T-cell (primary cell): ENCODE measurements at regions not wholly inside any gene's neighbourhood (a gene's known extent, or its start where the extent isn't known, plus 50 kb on each side); places are given as distances from the start of the nearest gene placed in this dataset.

Experiments used
- ATAC-seq, 4 experiments: fragments of 200-7000 bp in 3 of 4; fragments of 150-1000 bp in 1 of 4; cut with Tn5 transposase; replicated peaks in 1 of 4; 1 replicate in 3 of 4; 2 replicates in 1 of 4; pipeline ENCODE4 v1.10.0; 2021; ENCODE audit warnings: moderate library complexity in 3 of 4, mild to moderate bottlenecking in 2 of 4, moderate number of reproducible peaks in 1 of 4
- CTCF ChIA-PET, 2 donors: fragments of 300-600 bp; sonication (Branson Sonifier 250); formaldehyde crosslinking; loops; one replicate each; lab custom pipeline; 2022; ENCODE audit warnings: antibody characterized with exemption in 2 of 2; lab: Charles Lee
- POLR2A ChIA-PET, 2 donors: fragments of 300-600 bp; sonication (Branson Sonifier 250); formaldehyde crosslinking; loops; one replicate each; lab custom pipeline; 2022; ENCODE audit warnings: antibody characterized with exemption in 2 of 2; lab: Charles Lee
- DNase-seq, 35 experiments: peaks; one replicate each; pipeline versions ENCODE4 v3.0.0 to v3.0.0-alpha.2; 2013 to 2023
- H3K27ac ChIP-seq: one replicate; pipeline ENCODE4 v1.5.1; 2013; ENCODE audit warnings: low read length
- H3K27me3 ChIP-seq, 2 experiments: replicated peaks in 1 of 2; 1 replicate in 1 of 2; 2 replicates in 1 of 2; pipeline versions ENCODE4 v1.6.1 to v1.7.0; 2013; ENCODE audit warnings: low read length in 1 of 2, mixed read lengths in 1 of 2; ENCODE audit not compliant: control insufficient read depth in 2 of 2, insufficient read depth in 2 of 2; ENCODE audit errors: extremely low read depth in 1 of 2
- H3K36me3 ChIP-seq, 2 donors: 1 replicate in 1 of 2; 2 replicates in 1 of 2; pipeline versions ENCODE4 v1.6.1 to v1.7.0; 2013; ENCODE audit warnings: low read length in 1 of 2; ENCODE audit not compliant: control insufficient read depth in 2 of 2, insufficient read depth in 1 of 2; ENCODE audit errors: extremely low read depth in 1 of 2
- H3K4me1 ChIP-seq, 2 experiments: 1 replicate in 1 of 2; 2 replicates in 1 of 2; pipeline versions ENCODE4 v1.6.1 to v1.7.0; 2013; ENCODE audit warnings: low read length in 2 of 2, mixed read lengths in 1 of 2; ENCODE audit not compliant: insufficient read depth in 2 of 2, control insufficient read depth in 1 of 2; ENCODE audit errors: extremely low read depth in 1 of 2
- H3K4me3 ChIP-seq, 2 donors: 1 replicate in 1 of 2; 2 replicates in 1 of 2; pipeline versions ENCODE4 v1.5.1 to v1.7.0; 2013; ENCODE audit warnings: mild to moderate bottlenecking in 2 of 2, low read length in 1 of 2, moderate library complexity in 1 of 2; ENCODE audit not compliant: control insufficient read depth in 1 of 2; ENCODE audit errors: extremely low read depth in 1 of 2
- H3K9me3 ChIP-seq: 2 replicates; pipeline ENCODE4 v1.7.0; 2013
- H3K27ac Mint-ChIP-seq, 2 donors: one replicate each; pipeline ENCODE4 v1.8.0; 2020 to 2021; ENCODE audit warnings: mild to moderate bottlenecking in 2 of 2, mixed read lengths in 2 of 2
- H3K27me3 Mint-ChIP-seq, 2 donors: one replicate each; pipeline ENCODE4 v1.8.0; 2021 to 2022; ENCODE audit warnings: mixed read lengths in 2 of 2
- H3K36me3 Mint-ChIP-seq: one replicate; pipeline ENCODE4 v1.8.0; 2021; ENCODE audit warnings: mixed read lengths
- H3K4me1 Mint-ChIP-seq, 3 donors: one replicate each; pipeline ENCODE4 v1.8.0; 2020 to 2022; ENCODE audit warnings: mixed read lengths in 3 of 3, mild to moderate bottlenecking in 1 of 3
- H3K4me3 Mint-ChIP-seq, 3 donors: one replicate each; pipeline ENCODE4 v1.8.0; 2020 to 2022; ENCODE audit warnings: mild to moderate bottlenecking in 3 of 3, mixed read lengths in 3 of 3, moderate library complexity in 3 of 3
- H3K9me3 Mint-ChIP-seq, 3 donors: one replicate each; pipeline ENCODE4 v1.8.0; 2020 to 2022; ENCODE audit warnings: mixed read lengths in 3 of 3
- WGBS: methylation state at CpG from one replicate; pipeline ENCODE4 v1.1.5; 2013; ENCODE audit warnings: missing lambda C conversion rate; ENCODE audit not compliant: insufficient coverage; 5-methylcytosine and 5-hydroxymethylcytosine counted together

GRCh38 chr6:169069356-169069755 is 184.3 kb downstream of the THBS2 start:
- Mint-ChIP-seq H3K9me3 (peaks cover 0 to 13% (median 3%) of the 10 kb centered on the region in 3 donors), H3K4me1 (no peaks in the 10 kb centered on the region), H3K27ac (no peak overlapping the region), H3K4me3 (no peak overlapping the region), H3K36me3 (no peaks in the 10 kb centered on the region), H3K27me3 (peaks cover 8% of the 10 kb centered on the region in 2 donors)
- H3K4me1 ChIP-seq: no peaks in the 10 kb centered on the region
- no peak overlapping the region for H3K4me3 ChIP-seq
- H3K27ac ChIP-seq: no peak overlapping the region
- DNase-seq (no peak), ATAC-seq (no peak)
- peaks cover 0 to 7% of the 10 kb centered on the region in 2 experiments for H3K27me3 ChIP-seq
- POLR2A ChIA-PET: no interaction called here
- WGBS: 90% methylated on average over 4 of the region's 7 CpGs
- CTCF ChIA-PET: no interaction called here
- H3K9me3 ChIP-seq: no peaks in the 10 kb centered on the region
- H3K36me3 ChIP-seq: no peaks in the 10 kb centered on the region

GRCh38 chr6:169064194-169064593 is 189.5 kb downstream of the THBS2 start:
- ChIA-PET CTCF (no interaction called here), POLR2A (interaction anchor here in 1 of 2 donors (0.5 kb wide), 1 partner anchor 15 kb away, joined by 3 read pairs; no protein-coding TSS in a partner anchor)
- H3K9me3 ChIP-seq: no peaks in the 10 kb centered on the region
- peaks cover 4 to 9% of the 10 kb centered on the region in 2 donors for H3K27me3 Mint-ChIP-seq
- no peaks in the 10 kb centered on the region for H3K4me1 Mint-ChIP-seq
- H3K9me3 Mint-ChIP-seq: peaks cover 3 to 13% (median 9%) of the 10 kb centered on the region in 3 donors
- WGBS: 96% methylated on average over 5 of the region's 7 CpGs
- H3K4me1 ChIP-seq: no peaks in the 10 kb centered on the region
- no peaks in the 10 kb centered on the region for H3K36me3 ChIP-seq
- H3K27me3 ChIP-seq: peaks cover 0 to 10% of the 10 kb centered on the region in 2 experiments
- no peak overlapping the region for H3K27ac Mint-ChIP-seq
- H3K36me3 Mint-ChIP-seq: no peaks in the 10 kb centered on the region
- no peak overlapping the region for H3K27ac ChIP-seq
- H3K4me3 ChIP-seq: no peak overlapping the region
- DNase-seq: no peak
- ATAC-seq: no peak
- no peak overlapping the region for H3K4me3 Mint-ChIP-seq

DNA sequence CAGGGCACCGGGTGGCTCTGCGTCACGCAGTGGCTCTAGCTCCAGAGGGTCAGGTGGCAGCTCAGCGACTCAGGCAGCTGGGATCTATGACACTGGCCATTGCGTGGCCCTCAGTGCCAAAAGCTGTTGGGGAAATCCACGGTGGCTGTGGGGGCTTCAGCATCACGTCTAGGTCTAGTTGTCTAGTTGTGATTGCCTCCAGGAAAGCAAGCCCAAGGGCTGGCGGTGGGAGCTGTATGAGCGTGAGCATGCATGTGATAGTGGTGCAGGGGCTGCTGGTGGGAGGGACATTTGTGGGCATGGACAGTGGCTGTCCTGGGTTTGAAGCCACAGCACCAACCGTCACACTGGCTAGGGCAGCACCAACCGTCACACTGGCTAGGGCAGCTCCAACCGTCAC is 191.4 kb downstream of the THBS2 start:
- WGBS: 92% methylated on average over 12 of the region's 12 CpGs
- Histone ChIP-seq H3K4me1 (no peaks in the 10 kb centered on the region), H3K4me3 (no peak overlapping the region), H3K36me3 (no peaks in the 10 kb centered on the region), H3K27me3 (peaks cover 0 to 10% of the 10 kb centered on the region in 2 experiments), H3K27ac (no peak overlapping the region), H3K9me3 (no peaks in the 10 kb centered on the region)
- no peak overlapping the region for H3K4me3 Mint-ChIP-seq
- peaks cover 3 to 11% (median 9%) of the 10 kb centered on the region in 3 donors for H3K9me3 Mint-ChIP-seq
- ATAC-seq: no peak
- ChIA-PET CTCF (no interaction called here), POLR2A (no interaction called here)
- H3K4me1 Mint-ChIP-seq: no peaks in the 10 kb centered on the region
- H3K36me3 Mint-ChIP-seq: no peaks in the 10 kb centered on the region
- no peak overlapping the region for H3K27ac Mint-ChIP-seq
- DNase-seq: no peak
- H3K27me3 Mint-ChIP-seq: peaks cover 6 to 9% of the 10 kb centered on the region in 2 donors

DNA sequence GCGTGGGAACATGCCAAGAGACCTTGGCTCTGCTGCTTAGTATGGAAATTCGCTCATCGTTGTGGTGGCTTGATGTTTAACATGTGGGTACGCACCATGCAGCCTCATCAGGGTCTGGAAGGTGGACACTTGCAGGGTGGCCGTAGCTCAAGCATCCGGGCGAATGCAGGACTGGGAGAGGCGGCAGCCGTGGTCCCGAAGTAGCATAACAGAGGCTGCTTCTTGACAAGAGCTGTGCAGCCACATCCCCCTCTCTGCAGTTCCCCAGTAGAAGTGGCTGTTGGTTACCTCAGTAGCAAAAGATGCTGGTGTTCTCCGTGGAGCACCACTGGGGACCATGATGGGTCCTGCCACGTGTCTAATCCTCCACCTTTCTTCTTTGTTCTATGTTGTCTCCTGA is 195.0 kb downstream of the THBS2 start:
- Mint-ChIP-seq H3K4me3 (no peak overlapping the region), H3K27me3 (peaks cover 0 to 2% of the 10 kb centered on the region in 2 donors), H3K36me3 (no peaks in the 10 kb centered on the region), H3K9me3 (peaks cover 0 to 15% (median 3%) of the 10 kb centered on the region in 3 donors), H3K4me1 (no peaks in the 10 kb centered on the region), H3K27ac (no peak overlapping the region)
- Histone ChIP-seq H3K4me1 (no peaks in the 10 kb centered on the region), H3K36me3 (no peaks in the 10 kb centered on the region), H3K4me3 (no peak overlapping the region), H3K9me3 (no peaks in the 10 kb centered on the region), H3K27me3 (peaks cover 0 to 10% of the 10 kb centered on the region in 2 experiments), H3K27ac (no peak overlapping the region)
- no peak for ATAC-seq
- POLR2A ChIA-PET: no interaction called here
- CTCF ChIA-PET: no interaction called here
- WGBS: 83% methylated on average over 10 of the region's 12 CpGs
- DNase-seq: no peak

GRCh38 chr6:169052462-169052861 is 201.2 kb downstream of the THBS2 start:
- no peaks in the 10 kb centered on the region for H3K4me1 ChIP-seq
- H3K4me3 ChIP-seq: no peak overlapping the region
- no peaks in the 10 kb centered on the region for H3K27me3 ChIP-seq
- no peak overlapping the region for H3K27ac Mint-ChIP-seq
- ChIA-PET POLR2A (no interaction called here), CTCF (no interaction called here)
- no peaks in the 10 kb centered on the region for H3K4me1 Mint-ChIP-seq
- H3K36me3 ChIP-seq: no peaks in the 10 kb centered on the region
- no peaks in the 10 kb centered on the region for H3K36me3 Mint-ChIP-seq
- DNase-seq (no peak), ATAC-seq (no peak)
- no peaks in the 10 kb centered on the region for H3K9me3 ChIP-seq
- peaks cover 0 to 5% (median 0%) of the 10 kb centered on the region in 3 donors for H3K9me3 Mint-ChIP-seq
- H3K27me3 Mint-ChIP-seq: peaks cover 0 to 17% of the 10 kb centered on the region in 2 donors
- H3K27ac ChIP-seq: no peak overlapping the region
- H3K4me3 Mint-ChIP-seq: no peak overlapping the region

- ATAC-seq: no peak
Observed at GRCh38 chr6:169051371-169051770, 202.3 kb downstream of the THBS2 start.

DNA sequence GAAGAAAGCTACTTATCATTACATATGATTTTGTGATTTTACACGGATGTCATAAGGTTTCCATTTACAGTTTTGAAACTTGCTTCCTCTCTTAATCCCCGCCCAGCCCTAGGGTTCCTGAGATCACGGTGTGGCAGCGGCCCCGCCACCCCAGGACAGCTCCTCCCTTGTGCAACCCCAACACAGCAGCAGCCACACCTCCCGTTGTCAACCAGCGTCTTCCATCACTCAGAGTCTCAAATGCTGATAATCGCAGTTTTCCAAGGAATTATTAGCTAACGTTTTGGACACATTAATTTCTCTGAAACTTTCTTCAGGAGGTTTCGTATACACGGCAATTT is 204.8 kb downstream of the THBS2 start:
- Mint-ChIP-seq H3K27me3 (peaks cover 4 to 17% of the 10 kb centered on the region in 2 donors), H3K4me3 (no peak overlapping the region), H3K36me3 (no peaks in the 10 kb centered on the region), H3K4me1 (no peaks in the 10 kb centered on the region), H3K27ac (no peak overlapping the region), H3K9me3 (no peaks in the 10 kb centered on the region)
- ChIA-PET CTCF (interaction anchor here in 1 of 2 donors (0.6 kb wide), 1 partner anchor 156 kb away, joined by 4 read pairs; no protein-coding TSS in a partner anchor), POLR2A (no interaction called here)
- no peaks in the 10 kb centered on the region for H3K9me3 ChIP-seq
- ATAC-seq (no peak), DNase-seq (no peak)
- no peak overlapping the region for H3K4me3 ChIP-seq
- no peak overlapping the region for H3K27ac ChIP-seq
- peaks cover 0 to 5% of the 10 kb centered on the region in 2 experiments for H3K27me3 ChIP-seq
- WGBS: 100% methylated on average over 3 of the region's 11 CpGs
- H3K36me3 ChIP-seq: no peaks in the 10 kb centered on the region
- H3K4me1 ChIP-seq: no peaks in the 10 kb centered on the region

More at GRCh38 chr6:169051371-169051770, 202.3 kb downstream of the THBS2 start:
- no peak for DNase-seq
- no peak overlapping the region for H3K4me3 Mint-ChIP-seq
- H3K36me3 ChIP-seq: no peaks in the 10 kb centered on the region
- peaks cover 0 to 5% (median 0%) of the 10 kb centered on the region in 3 donors for H3K9me3 Mint-ChIP-seq
- H3K4me1 ChIP-seq: no peaks in the 10 kb centered on the region
- H3K27ac ChIP-seq: no peak overlapping the region
- H3K4me1 Mint-ChIP-seq: no peaks in the 10 kb centered on the region
- ChIA-PET POLR2A (no interaction called here), CTCF (no interaction called here)
- no peak overlapping the region for H3K27ac Mint-ChIP-seq
- H3K36me3 Mint-ChIP-seq: no peaks in the 10 kb centered on the region
- H3K27me3 Mint-ChIP-seq: peaks cover 4 to 17% of the 10 kb centered on the region in 2 donors
- no CpG with 5 or more reads among the region's 1 CpG for WGBS
- no peak overlapping the region for H3K4me3 ChIP-seq
- H3K9me3 ChIP-seq: no peaks in the 10 kb centered on the region
- peaks cover 0 to 5% of the 10 kb centered on the region in 2 experiments for H3K27me3 ChIP-seq
